Hepatocyte (in vitro differentiated cells): ENCODE measurements at regions not wholly inside any gene's neighbourhood (a gene's known extent, or its start where the extent isn't known, plus 50 kb on each side); places are given as distances from the start of the nearest gene placed in this dataset.

Experiments used
- CTCF ChIP-seq: fragments of 200-600 bp; sonication (generic); IDR thresholded peaks from 2 replicates; pipeline ENCODE4 v1.5.1; 2016; ENCODE audit warnings: antibody characterized with exemption, mild to moderate bottlenecking; ENCODE audit not compliant: poor library complexity
- EZH2phosphoT487 ChIP-seq: fragments of 200-600 bp; sonication (generic); IDR thresholded peaks from one replicate; pipeline ENCODE4 v1.6.1; 2018; ENCODE audit warnings: antibody characterized with exemption, mild to moderate bottlenecking, low read depth, moderate library complexity; ENCODE audit not compliant: unreplicated experiment, severe bottlenecking

GRCh38 chr20:11721411-11721810 lies 196.3 kb upstream of the BTBD3 start:
- no peak for TF ChIP-seq CTCF
- no peak for TF ChIP-seq EZH2phosphoT487
